ENCODE measurements at regions not wholly inside any gene's neighbourhood (a gene's known extent, or its start where the extent isn't known, plus 50 kb on each side); places are given as distances from the start of the nearest gene placed in this dataset.

GRCh38 chr4:179941911-179942310 lies 2301.3 kb upstream of the TENM3 start:
- no peak for DNase-seq

- DNase-seq = no peak
Observed at GRCh38 chr4:179976777-179977176, 2266.4 kb upstream of the TENM3 start.

GRCh38 chr4:179977378-179977777 lies 2265.8 kb upstream of the TENM3 start:
- DNase-seq = no peak

- no peak for DNase-seq
Observed at GRCh38 chr4:179981161-179981560, 2262.0 kb upstream of the TENM3 start.

- no peak for DNase-seq
Observed at GRCh38 chr4:179989975-179990374, 2253.2 kb upstream of the TENM3 start.

GRCh38 chr4:180009316-180009715 lies 2233.9 kb upstream of the TENM3 start:
- no peak for DNase-seq

- DNase-seq = peak; percentile 1 to 5
Observed at GRCh38 chr4:180028682-180029081, 2214.5 kb upstream of the TENM3 start.

GRCh38 chr4:180031330-180031729 lies 2211.9 kb upstream of the TENM3 start:
- DNase-seq = no peak

GRCh38 chr4:180041576-180041975 lies 2201.6 kb upstream of the TENM3 start:
- no peak for DNase-seq

GRCh38 chr4:180052629-180053028 lies 2190.6 kb upstream of the TENM3 start:
- DNase-seq = no peak

GRCh38 chr4:180054291-180054690 lies 2188.9 kb upstream of the TENM3 start:
- DNase-seq = no peak

- no peak for DNase-seq
Observed at GRCh38 chr4:180057299-180057721, 2185.9 kb upstream of the TENM3 start.

- DNase-seq = peak in 1 of 2 experiments; percentile 2
Observed at GRCh38 chr4:180057891-180058671, 2185.1 kb upstream of the TENM3 start.

- peak in 1 of 2 experiments; percentile 3 for DNase-seq
Observed at GRCh38 chr4:180058691-180059215, 2184.4 kb upstream of the TENM3 start.

- DNase-seq = peak in 1 of 2 experiments; percentile 2
Observed at GRCh38 chr4:180059216-180059881, 2183.9 kb upstream of the TENM3 start.

- DNase-seq = no peak
Observed at GRCh38 chr4:180060159-180060889, 2182.9 kb upstream of the TENM3 start.

GRCh38 chr4:180081072-180081471 lies 2162.1 kb upstream of the TENM3 start:
- no peak for DNase-seq

- DNase-seq = no peak
Observed at GRCh38 chr4:180084561-180084960, 2158.6 kb upstream of the TENM3 start.

GRCh38 chr4:180086480-180087190 lies 2156.6 kb upstream of the TENM3 start:
- DNase-seq = no peak

GRCh38 chr4:180098586-180098985 lies 2144.6 kb upstream of the TENM3 start:
- DNase-seq = no peak

- no peak for DNase-seq
Observed at GRCh38 chr4:180099957-180100356, 2143.2 kb upstream of the TENM3 start.

- no peak for DNase-seq
Observed at GRCh38 chr4:180100433-180101344, 2142.5 kb upstream of the TENM3 start.

All from activated CD4-positive, alpha-beta T cell treated with anti-CD3 and anti-CD28 coated beads, Interleukin-2, amount 50 U/mL, for 48 hours (primary cell).